CD4-positive, CD25-positive, alpha-beta regulatory T cell (primary cell): ENCODE measurements at regions not wholly inside any gene's neighbourhood (a gene's known extent, or its start where the extent isn't known, plus 50 kb on each side); places are given as distances from the start of the nearest gene placed in this dataset.
A peak's percentile ranks its signal among the peaks of the same experiment; 100 is the strongest.

ENCODE experiments used
- ATAC-seq, 2 donors: fragments of 150-1000 bp; cut with Tn5 transposase; one replicate each; pipeline ENCODE4 v1.10.0; 2021; ENCODE audit warnings: low read depth in 2 of 2, moderate number of reproducible peaks in 2 of 2, moderate library complexity in 1 of 2
- DNase-seq, 3 donors: peaks; one replicate each; pipeline versions ENCODE4 v3.0.0 to v3.0.0-alpha.2; 2012 to 2022; ENCODE audit warnings: mixed read lengths in 1 of 3
- H3K27ac ChIP-seq: one replicate; pipeline ENCODE4 v1.7.0; 2013; ENCODE audit warnings: mild to moderate bottlenecking, low read length; ENCODE audit not compliant: insufficient read depth, poor library complexity, severe bottlenecking
- H3K27me3 ChIP-seq: one replicate; pipeline ENCODE4 v1.7.0; 2013; ENCODE audit warnings: low read length; ENCODE audit not compliant: control insufficient read depth, insufficient read depth
- H3K36me3 ChIP-seq: one replicate; pipeline ENCODE4 v1.7.0; 2013; ENCODE audit warnings: mild to moderate bottlenecking, low read length, moderate library complexity; ENCODE audit not compliant: control insufficient read depth, insufficient read depth
- H3K4me1 ChIP-seq: 2 replicates; pipeline ENCODE4 v1.7.0; 2013; ENCODE audit warnings: mild to moderate bottlenecking, low read length; ENCODE audit not compliant: insufficient read depth, control insufficient read depth, poor library complexity, severe bottlenecking
- H3K4me3 ChIP-seq: one replicate; pipeline ENCODE4 v1.7.0; 2013; ENCODE audit warnings: low read depth, mild to moderate bottlenecking, low read length, moderate library complexity
- H3K9me3 ChIP-seq, 2 experiments: 1 replicate in 1 of 2; 2 replicates in 1 of 2; pipeline ENCODE4 v1.7.0; 2013; ENCODE audit warnings: low read length in 2 of 2, mild to moderate bottlenecking in 1 of 2, moderate library complexity in 1 of 2; ENCODE audit not compliant: control insufficient read depth in 2 of 2
- H3K27ac Mint-ChIP-seq, 3 donors: one replicate each; pipeline ENCODE4 v1.8.0; 2020 to 2022; ENCODE audit warnings: mild to moderate bottlenecking in 3 of 3, mixed read lengths in 3 of 3, moderate library complexity in 2 of 3
- H3K27me3 Mint-ChIP-seq: one replicate; pipeline ENCODE4 v1.8.0; 2022; ENCODE audit warnings: mild to moderate bottlenecking, mixed read lengths
- H3K36me3 Mint-ChIP-seq: one replicate; pipeline ENCODE4 v1.8.0; 2020; ENCODE audit warnings: mixed read lengths
- H3K4me1 Mint-ChIP-seq, 4 donors: one replicate each; pipeline ENCODE4 v1.8.0; 2020 to 2022; ENCODE audit warnings: mixed read lengths in 4 of 4, mild to moderate bottlenecking in 1 of 4
- H3K4me3 Mint-ChIP-seq, 4 donors: one replicate each; pipeline ENCODE4 v1.8.0; 2020 to 2022; ENCODE audit warnings: mild to moderate bottlenecking in 4 of 4, mixed read lengths in 4 of 4, moderate library complexity in 3 of 4
- H3K9me3 Mint-ChIP-seq, 7 donors: one replicate each; pipeline ENCODE4 v1.8.0; 2020 to 2022; ENCODE audit warnings: mixed read lengths in 7 of 7, mild to moderate bottlenecking in 3 of 7, moderate library complexity in 2 of 7

GRCh38 chrX:437661-438390, 51.1 kb upstream of the PPP2R3B start:
- H3K4me1 Mint-ChIP-seq, result peaks cover 0 to 6% (median 2%) of the 10 kb centered on the region in 4 donors
- H3K9me3 Mint-ChIP-seq, result peaks cover 0 to 11% (median 3%) of the 10 kb centered on the region in 7 donors
- no peak overlapping the region for H3K27ac Mint-ChIP-seq
- no peaks in the 10 kb centered on the region for H3K27me3 ChIP-seq
- DNase-seq (peak in 1 of 3 donors; percentile 6), ATAC-seq (peak in 1 of 2 donors; percentile 39)
- H3K36me3 ChIP-seq, result no peaks in the 10 kb centered on the region
- no peak overlapping the region for H3K4me3 Mint-ChIP-seq
- no peak overlapping the region for H3K4me3 ChIP-seq
- H3K4me1 ChIP-seq, result no peaks in the 10 kb centered on the region
- H3K9me3 ChIP-seq, result no peaks in the 10 kb centered on the region
- H3K36me3 Mint-ChIP-seq, result no peaks in the 10 kb centered on the region
- no peaks in the 10 kb centered on the region for H3K27me3 Mint-ChIP-seq
- no peak overlapping the region for H3K27ac ChIP-seq

- Histone ChIP-seq H3K27ac (no peak overlapping the region), H3K4me3 (no peak overlapping the region), H3K36me3 (no peaks in the 10 kb centered on the region), H3K9me3 (no peaks in the 10 kb centered on the region), H3K27me3 (no peaks in the 10 kb centered on the region), H3K4me1 (no peaks in the 10 kb centered on the region)
- DNase-seq (no peak), ATAC-seq (no peak)
- Mint-ChIP-seq H3K36me3 (no peaks in the 10 kb centered on the region), H3K4me3 (no peak overlapping the region), H3K27me3 (peaks cover 2% of the 10 kb centered on the region), H3K9me3 (peaks cover 0 to 8% (median 3%) of the 10 kb centered on the region in 7 donors), H3K4me1 (peaks cover 0 to 6% (median 2%) of the 10 kb centered on the region in 4 donors), H3K27ac (no peak overlapping the region)
These were observed 52.5 kb upstream of the PPP2R3B start for GRCh38 chrX:439241-439640.

DNA sequence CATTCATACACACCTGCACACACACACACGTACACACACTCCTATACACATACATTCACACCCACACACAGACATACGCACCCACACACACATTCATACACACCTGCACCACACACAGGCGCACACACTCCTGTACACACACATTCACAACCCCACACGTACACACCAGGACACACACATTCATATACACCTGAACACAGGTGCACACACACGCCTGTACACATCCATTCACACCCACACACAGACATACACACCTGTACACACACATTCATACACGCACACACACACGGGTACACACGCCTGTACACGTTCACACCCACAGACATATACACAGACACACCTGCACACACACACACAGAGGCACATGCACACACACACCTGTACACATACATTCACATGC, 53.0 kb upstream of the PPP2R3B start:
- Histone ChIP-seq H3K4me1 (no peaks in the 10 kb centered on the region), H3K9me3 (no peaks in the 10 kb centered on the region), H3K27ac (no peak overlapping the region), H3K27me3 (no peaks in the 10 kb centered on the region), H3K4me3 (no peak overlapping the region), H3K36me3 (no peaks in the 10 kb centered on the region)
- ATAC-seq (no peak), DNase-seq (no peak)
- Mint-ChIP-seq H3K27ac (no peak overlapping the region), H3K4me3 (no peak overlapping the region), H3K4me1 (peaks cover 0 to 6% (median 2%) of the 10 kb centered on the region in 4 donors), H3K36me3 (no peaks in the 10 kb centered on the region), H3K9me3 (peaks cover 0 to 8% (median 3%) of the 10 kb centered on the region in 7 donors), H3K27me3 (peaks cover 5% of the 10 kb centered on the region)

- DNase-seq (no peak), ATAC-seq (no peak)
- H3K36me3 Mint-ChIP-seq, result no peaks in the 10 kb centered on the region
- Histone ChIP-seq H3K27ac (no peak overlapping the region), H3K36me3 (no peaks in the 10 kb centered on the region), H3K4me3 (no peak overlapping the region), H3K27me3 (no peaks in the 10 kb centered on the region), H3K4me1 (no peaks in the 10 kb centered on the region), H3K9me3 (no peaks in the 10 kb centered on the region)
- peaks cover 0 to 6% (median 2%) of the 10 kb centered on the region in 4 donors for H3K4me1 Mint-ChIP-seq
- H3K9me3 Mint-ChIP-seq, result peaks cover 0 to 7% (median 5%) of the 10 kb centered on the region in 7 donors
- no peak overlapping the region for H3K27ac Mint-ChIP-seq
- peaks cover 5% of the 10 kb centered on the region for H3K27me3 Mint-ChIP-seq
- H3K4me3 Mint-ChIP-seq, result peak overlapping the region in 1 of 4 donors; percentile 51
These were observed 53.9 kb upstream of the PPP2R3B start for GRCh38 chrX:440636-441035.

GRCh38 chrX:443536-444210, 57.0 kb upstream of the PPP2R3B start:
- H3K27ac Mint-ChIP-seq, result peak overlapping the region in 1 of 3 donors; percentile 44
- H3K9me3 Mint-ChIP-seq, result peaks cover 0 to 7% (median 3%) of the 10 kb centered on the region in 7 donors
- Histone ChIP-seq H3K4me1 (no peaks in the 10 kb centered on the region), H3K27ac (no peak overlapping the region), H3K27me3 (no peaks in the 10 kb centered on the region), H3K9me3 (no peaks in the 10 kb centered on the region), H3K4me3 (no peak overlapping the region), H3K36me3 (no peaks in the 10 kb centered on the region)
- no peak for ATAC-seq
- peaks cover 0 to 6% (median 2%) of the 10 kb centered on the region in 4 donors for H3K4me1 Mint-ChIP-seq
- H3K36me3 Mint-ChIP-seq, result no peaks in the 10 kb centered on the region
- peaks cover 5% of the 10 kb centered on the region for H3K27me3 Mint-ChIP-seq
- H3K4me3 Mint-ChIP-seq, result no peak overlapping the region
- DNase-seq, result no peak

GRCh38 chrX:444305-444704, 57.6 kb upstream of the PPP2R3B start:
- ATAC-seq (no peak), DNase-seq (no peak)
- H3K4me1 Mint-ChIP-seq, result peaks cover 0 to 6% (median 2%) of the 10 kb centered on the region in 4 donors
- no peaks in the 10 kb centered on the region for H3K36me3 Mint-ChIP-seq
- peaks cover 5% of the 10 kb centered on the region for H3K27me3 Mint-ChIP-seq
- H3K4me3 Mint-ChIP-seq, result no peak overlapping the region
- Histone ChIP-seq H3K4me1 (no peaks in the 10 kb centered on the region), H3K9me3 (no peaks in the 10 kb centered on the region), H3K36me3 (no peaks in the 10 kb centered on the region), H3K4me3 (no peak overlapping the region), H3K27me3 (no peaks in the 10 kb centered on the region), H3K27ac (no peak overlapping the region)
- no peak overlapping the region for H3K27ac Mint-ChIP-seq
- H3K9me3 Mint-ChIP-seq, result peaks cover 0 to 7% (median 3%) of the 10 kb centered on the region in 7 donors

DNA sequence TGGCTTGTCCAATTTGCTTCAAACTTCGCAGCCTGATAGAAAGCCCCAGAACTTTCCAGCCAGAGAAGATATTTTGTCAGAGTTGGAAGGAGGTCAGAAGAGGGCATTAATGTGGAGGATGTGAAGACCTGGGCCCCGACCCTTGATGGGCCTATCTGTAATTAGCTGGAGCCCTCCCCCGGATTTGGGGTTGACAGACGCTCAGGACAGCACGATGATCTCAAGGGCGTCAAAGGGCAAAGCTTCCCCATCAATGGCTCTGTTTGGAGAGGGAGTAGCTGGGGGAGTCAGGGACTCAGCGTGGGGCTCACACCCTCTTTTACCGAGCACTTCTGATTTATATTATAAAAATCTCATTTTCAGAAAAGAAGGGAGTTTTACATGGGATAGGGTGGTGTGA, 59.0 kb upstream of the PPP2R3B start:
- H3K4me3 Mint-ChIP-seq, result no peak overlapping the region
- H3K4me1 ChIP-seq, result no peaks in the 10 kb centered on the region
- H3K36me3 ChIP-seq, result no peaks in the 10 kb centered on the region
- ATAC-seq (no peak), DNase-seq (no peak)
- H3K9me3 ChIP-seq, result no peaks in the 10 kb centered on the region
- H3K27me3 Mint-ChIP-seq, result peaks cover 5% of the 10 kb centered on the region
- peaks cover 0 to 4% (median 0%) of the 10 kb centered on the region in 4 donors for H3K4me1 Mint-ChIP-seq
- peaks cover 0 to 3% (median 0%) of the 10 kb centered on the region in 7 donors for H3K9me3 Mint-ChIP-seq
- no peak overlapping the region for H3K4me3 ChIP-seq
- no peaks in the 10 kb centered on the region for H3K36me3 Mint-ChIP-seq
- no peaks in the 10 kb centered on the region for H3K27me3 ChIP-seq
- H3K27ac Mint-ChIP-seq, result no peak overlapping the region
- H3K27ac ChIP-seq, result no peak overlapping the region
